Activated T-cell treated with anti-CD3 and anti-CD28 coated beads for 24 hours (primary cell): ENCODE measurements at regions not wholly inside any gene's neighbourhood (a gene's known extent, or its start where the extent isn't known, plus 50 kb on each side); places are given as distances from the start of the nearest gene placed in this dataset.

Source experiments
- DNase-seq: peaks from one replicate; pipeline ENCODE4 v3.0.0-alpha.2; 2020; ENCODE audit warnings: low read depth

DNA sequence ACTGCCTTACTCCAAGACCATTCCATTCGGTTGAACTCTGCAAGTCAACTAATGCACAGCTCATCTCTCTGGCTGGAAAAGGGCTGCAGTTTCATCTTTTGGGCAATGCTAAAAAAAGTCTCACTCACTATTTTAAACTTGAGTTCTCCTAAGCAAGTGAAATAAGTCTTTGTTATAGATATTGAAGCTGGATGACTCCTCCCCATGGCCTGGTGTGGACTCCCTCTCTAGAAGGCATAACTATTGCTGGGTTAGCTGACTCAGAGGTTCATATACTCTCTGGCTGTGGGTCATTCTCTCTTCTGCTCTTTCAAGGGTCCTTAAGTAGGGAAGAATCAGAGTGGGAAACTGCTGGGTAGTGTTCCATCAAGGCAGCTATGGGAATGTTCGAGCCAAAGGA, 88.0 kb downstream of the XCL2 start:
- no peak for DNase-seq

GRCh38 chr1:168454211-168454815, 89.5 kb downstream of the XCL2 start:
- DNase-seq, result no peak

DNA sequence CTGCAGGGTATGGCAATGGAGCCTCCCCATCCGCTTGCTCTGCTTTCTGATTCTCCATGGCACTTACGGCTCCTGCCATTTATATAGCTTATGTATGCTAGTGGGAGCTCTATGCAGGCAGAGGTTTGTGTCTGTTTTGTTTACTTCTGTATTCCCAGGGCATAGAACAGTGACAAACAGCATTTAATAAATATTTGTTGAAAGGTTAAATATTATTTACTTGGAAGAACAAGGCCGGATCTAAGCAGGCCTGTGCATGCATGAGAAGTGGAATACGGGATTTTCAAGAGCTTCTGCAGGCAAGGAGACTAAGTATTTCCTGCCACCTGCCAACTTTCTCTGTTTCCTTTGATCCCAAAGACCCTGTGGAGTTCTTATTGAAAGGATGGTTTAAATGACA, 90.7 kb downstream of the XCL2 start:
- no peak for DNase-seq

GRCh38 chr1:168452329-168452728, 91.5 kb downstream of the XCL2 start:
- DNase-seq, result no peak

GRCh38 chr1:168447871-168448270, 95.9 kb downstream of the XCL2 start:
- DNase-seq, result no peak

DNA sequence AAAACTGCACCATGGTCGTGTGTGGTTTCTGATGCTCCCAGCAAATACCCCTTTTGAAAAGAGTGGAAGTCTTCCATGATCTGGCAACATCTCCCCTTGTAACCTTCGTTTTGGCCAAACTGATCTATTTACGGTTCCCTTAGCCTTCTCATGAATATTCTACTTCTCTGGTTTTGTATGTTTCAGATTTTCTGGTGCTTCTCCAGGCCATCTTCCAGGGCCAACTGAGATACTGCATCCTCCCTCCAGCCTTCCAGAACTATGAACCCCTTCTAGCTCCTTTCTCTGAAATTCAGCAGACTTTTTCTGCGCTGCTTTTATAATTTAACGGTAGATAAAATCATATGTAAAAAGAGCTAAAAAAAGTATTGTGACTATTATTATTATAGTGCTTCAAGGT, 97.7 kb downstream of the XCL2 start:
- DNase-seq, result no peak

- DNase-seq, result no peak
Measured at GRCh38 chr1:168443899-168444298, 99.9 kb downstream of the XCL2 start.

DNA sequence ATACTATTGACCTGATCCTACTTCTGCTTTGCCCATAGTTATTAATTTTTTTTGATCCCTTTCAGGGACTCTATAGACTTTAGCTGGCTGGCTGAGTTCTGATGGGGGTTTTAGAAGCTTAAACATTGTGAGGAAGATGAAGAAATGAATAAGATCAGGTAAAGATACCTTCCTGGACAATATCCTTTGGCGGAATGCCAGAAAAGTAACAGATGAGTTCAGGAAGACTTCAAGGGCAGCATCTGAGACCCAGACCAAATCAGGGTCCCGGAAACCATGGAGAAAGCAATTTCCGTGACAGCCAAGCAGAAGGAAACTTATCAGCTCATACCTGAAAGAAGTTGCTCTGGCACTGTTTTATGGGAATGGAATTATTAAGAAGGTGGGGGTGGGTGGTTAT, 100.4 kb downstream of the XCL2 start:
- no peak for DNase-seq

GRCh38 chr1:168442931-168443330, 100.9 kb downstream of the XCL2 start:
- DNase-seq, result no peak

DNA sequence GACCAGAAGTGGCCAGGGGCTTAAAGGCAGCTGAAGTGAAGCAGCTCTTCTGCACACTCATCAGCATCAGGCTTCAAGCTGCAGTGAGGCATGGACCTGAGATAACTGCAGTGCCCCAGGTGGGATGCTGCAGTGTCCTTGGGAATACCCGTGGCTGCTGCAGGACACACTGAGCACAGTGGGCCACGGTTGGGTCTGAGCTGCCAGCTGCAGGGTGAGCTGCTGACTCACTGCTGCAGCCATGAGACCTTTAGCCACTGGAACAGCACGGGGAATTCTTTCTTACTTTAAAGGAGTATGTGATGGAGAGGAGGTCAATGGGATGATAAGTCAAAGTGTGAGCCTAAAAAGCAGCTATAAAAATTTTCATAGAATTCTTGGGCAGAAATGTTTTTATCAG, 102.1 kb downstream of the XCL2 start:
- no peak for DNase-seq

GRCh38 chr1:168439456-168440375, 104.1 kb downstream of the XCL2 start:
- DNase-seq, result peak; percentile 77

DNA sequence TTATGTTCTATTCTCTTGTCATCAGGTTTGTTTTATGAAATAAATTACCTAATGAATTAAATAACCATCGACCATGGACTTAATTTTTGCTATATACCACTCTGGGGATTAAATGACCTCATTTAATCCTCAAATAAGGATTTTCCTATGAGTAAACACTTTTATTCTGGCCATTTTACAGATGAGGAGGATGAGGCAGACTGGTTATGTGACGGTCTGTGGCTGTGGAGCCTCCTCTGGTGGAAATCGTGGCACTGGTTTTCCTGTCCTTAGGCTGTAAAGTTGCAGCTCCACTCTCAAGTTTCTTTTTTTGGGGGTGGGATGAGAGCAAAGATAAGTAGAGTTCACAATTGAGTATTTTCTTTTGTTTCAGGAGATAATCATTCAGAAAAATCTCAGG, 105.2 kb downstream of the XCL2 start:
- DNase-seq, result no peak

DNA sequence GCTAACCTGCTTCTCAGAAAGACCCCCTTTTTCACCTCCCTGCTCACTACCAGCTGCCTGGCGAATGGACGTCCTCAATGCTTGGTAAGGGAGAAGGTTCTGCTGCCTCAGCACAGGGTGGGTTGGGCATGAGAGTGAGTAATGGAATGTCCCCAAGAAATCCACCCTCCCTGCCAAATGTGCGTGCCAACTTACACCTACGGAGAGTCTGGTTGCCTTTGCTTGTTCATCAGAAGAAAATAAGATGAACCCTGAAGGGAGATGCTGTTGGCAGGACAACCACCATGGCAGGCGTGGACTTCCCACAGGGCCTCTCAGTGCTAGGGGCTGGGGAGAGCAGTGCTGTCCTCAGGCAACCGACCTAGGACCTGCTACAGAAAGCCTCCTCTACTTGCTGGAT, 106.0 kb downstream of the XCL2 start:
- DNase-seq, result no peak

GRCh38 chr1:168435439-168435838, 108.4 kb downstream of the XCL2 start:
- no peak for DNase-seq

DNA sequence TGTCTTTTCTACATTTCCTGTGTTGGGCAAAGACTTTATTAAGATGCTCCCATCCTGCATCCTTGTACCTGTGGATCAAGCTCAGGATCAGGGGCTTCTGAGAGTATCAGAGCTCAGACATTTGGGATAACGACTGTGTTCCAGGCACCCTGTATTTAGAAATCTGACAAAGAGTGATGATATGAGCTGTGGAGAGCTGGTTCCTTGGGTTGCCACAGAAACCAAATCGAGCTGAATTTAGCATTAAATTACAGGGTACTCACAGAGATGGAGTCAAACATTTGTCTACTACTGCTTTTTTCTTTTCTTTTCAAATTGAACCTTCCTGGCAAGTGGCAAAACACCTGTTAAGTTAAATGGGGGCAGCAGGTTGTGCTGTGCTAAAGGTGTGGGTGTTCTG, 110.6 kb downstream of the XCL2 start:
- no peak for DNase-seq

GRCh38 chr1:168431882-168432281, 111.9 kb downstream of the XCL2 start:
- DNase-seq, result no peak

GRCh38 chr1:168430321-168430720, 113.5 kb downstream of the XCL2 start:
- DNase-seq, result no peak

- DNase-seq, result no peak
Measured at GRCh38 chr1:168428063-168428731, 115.6 kb downstream of the XCL2 start.

GRCh38 chr1:168427051-168427450, 116.7 kb downstream of the XCL2 start:
- no peak for DNase-seq

DNA sequence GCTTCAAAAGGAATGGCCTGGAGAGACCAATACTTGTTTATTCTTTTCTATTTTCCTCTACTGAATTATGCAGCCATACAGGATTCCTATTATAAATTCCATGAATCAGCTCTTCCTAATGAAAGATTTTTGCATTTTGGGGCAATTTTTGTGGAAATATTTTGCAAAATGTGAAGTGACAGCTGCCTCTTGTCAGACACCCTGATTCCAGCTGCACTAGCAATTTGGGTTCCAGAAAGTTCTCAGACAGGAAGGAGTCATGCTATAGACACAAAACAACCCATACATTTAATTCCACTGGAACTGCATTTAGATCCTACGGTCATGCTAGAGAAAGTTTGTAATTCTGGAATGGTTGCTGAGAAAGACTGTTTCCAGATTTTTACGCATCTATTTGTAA, 119.5 kb downstream of the XCL2 start:
- DNase-seq, result no peak

GRCh38 chr1:168422203-168422847, 121.5 kb downstream of the XCL2 start:
- no peak for DNase-seq

DNA sequence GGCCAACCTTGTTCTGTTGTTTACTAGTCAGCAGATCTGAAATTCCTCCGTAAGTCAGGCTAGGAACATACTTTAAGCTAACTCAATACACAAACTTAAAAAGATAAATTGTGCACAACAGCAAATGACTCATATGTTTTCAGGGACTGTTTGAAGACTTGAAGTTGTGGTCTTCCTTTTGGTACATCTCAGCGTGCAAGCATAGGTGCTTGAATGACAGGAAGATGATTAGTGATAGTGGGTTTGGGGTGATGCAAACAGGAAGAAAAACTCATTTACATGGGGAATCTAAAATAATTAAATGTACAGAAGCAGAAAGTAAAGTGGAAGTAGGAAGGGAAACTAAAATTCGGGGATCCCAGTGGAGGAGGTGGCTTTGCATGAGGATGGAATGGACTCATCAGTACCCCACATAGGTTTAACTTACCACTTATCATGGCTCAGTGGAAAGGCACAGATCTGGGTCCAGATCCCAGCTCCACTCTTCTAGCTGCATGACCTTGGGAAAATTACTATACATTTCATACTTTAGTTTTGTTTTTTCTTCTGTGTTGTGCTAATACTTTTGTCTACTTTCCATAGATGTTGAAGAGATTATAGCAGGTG, 122.3 kb downstream of the XCL2 start:
- DNase-seq, result no peak
